H9 (cell line): ENCODE measurements at regions not wholly inside any gene's neighbourhood (a gene's known extent, or its start where the extent isn't known, plus 50 kb on each side); places are given as distances from the start of the nearest gene placed in this dataset.

ENCODE experiments used
- DNase-seq: peaks from one replicate; pipeline ENCODE4 v3.0.0-alpha.2; 2017
- H2AFZ ChIP-seq: one replicate; pipeline ENCODE4 v1.6.1; 2013; ENCODE audit warnings: mild to moderate bottlenecking, low read length, control low read depth, moderate library complexity
- H2AK5ac ChIP-seq: 2 replicates; pipeline ENCODE4 v1.6.1; 2013; ENCODE audit warnings: low read length, control low read depth, mixed read lengths; ENCODE audit not compliant: insufficient read length
- H2BK120ac ChIP-seq: one replicate; pipeline ENCODE4 v1.6.1; 2013; ENCODE audit warnings: low read depth, mild to moderate bottlenecking, low read length, control low read depth, inconsistent platforms; ENCODE audit not compliant: poor library complexity, severe bottlenecking
- H2BK12ac ChIP-seq: 2 replicates; pipeline ENCODE4 v1.6.1; 2013; ENCODE audit warnings: low read length, control low read depth, mixed read lengths, low read depth; ENCODE audit not compliant: insufficient read length
- H2BK15ac ChIP-seq: 2 replicates; pipeline ENCODE4 v1.6.1; 2013; ENCODE audit warnings: low read depth, low read length, control low read depth
- H2BK20ac ChIP-seq: one replicate; pipeline ENCODE4 v1.6.1; 2013; ENCODE audit warnings: low read depth, mild to moderate bottlenecking, low read length, control low read depth, inconsistent platforms; ENCODE audit not compliant: poor library complexity, severe bottlenecking
- H2BK5ac ChIP-seq: 2 replicates; pipeline ENCODE4 v1.6.1; 2013; ENCODE audit warnings: low read length, control low read depth, mixed read lengths; ENCODE audit not compliant: insufficient read length
- H3K14ac ChIP-seq: 2 replicates; pipeline ENCODE4 v1.6.1; 2013; ENCODE audit warnings: low read length, control low read depth; ENCODE audit not compliant: insufficient read depth
- H3K18ac ChIP-seq: 2 replicates; pipeline ENCODE4 v1.6.1; 2013; ENCODE audit warnings: low read depth, mild to moderate bottlenecking, mixed read lengths, low read length, control low read depth; ENCODE audit not compliant: insufficient read length
- H3K23ac ChIP-seq: 2 replicates; pipeline ENCODE4 v1.6.1; 2013; ENCODE audit warnings: low read length, control low read depth, mixed read lengths, low read depth; ENCODE audit not compliant: insufficient read length
- H3K23me2 ChIP-seq: 2 replicates; pipeline ENCODE4 v1.6.1; 2013; ENCODE audit warnings: low read depth, mild to moderate bottlenecking, mixed read lengths, low read length, control low read depth; ENCODE audit not compliant: insufficient read length, poor library complexity, severe bottlenecking
- H3K27ac ChIP-seq: 2 replicates; pipeline ENCODE4 v1.5.1; 2013; ENCODE audit warnings: low read length, control low read depth, mixed read lengths, low read depth; ENCODE audit not compliant: insufficient read length
- H3K27me3 ChIP-seq: 2 replicates; pipeline ENCODE4 v1.6.1; 2013; ENCODE audit warnings: low read length, control low read depth, inconsistent platforms; ENCODE audit not compliant: insufficient read depth
- H3K4ac ChIP-seq: 2 replicates; pipeline ENCODE4 v1.6.1; 2013; ENCODE audit warnings: low read depth, mild to moderate bottlenecking, control low read depth, inconsistent platforms, low read length, moderate library complexity
- H3K4me1 ChIP-seq: 2 replicates; pipeline ENCODE4 v1.6.1; 2013; ENCODE audit warnings: low read length, control low read depth, inconsistent platforms; ENCODE audit not compliant: insufficient read depth
- H3K4me2 ChIP-seq: 2 replicates; pipeline ENCODE4 v1.6.1; 2013; ENCODE audit warnings: low read length, control low read depth, mixed read lengths; ENCODE audit not compliant: insufficient read length, insufficient read depth
- H3K56ac ChIP-seq: 2 replicates; pipeline ENCODE4 v1.6.1; 2013; ENCODE audit warnings: low read depth, mild to moderate bottlenecking, mixed read lengths, low read length, control low read depth; ENCODE audit not compliant: insufficient read length
- H3K79me1 ChIP-seq: 2 replicates; pipeline ENCODE4 v1.6.1; 2013; ENCODE audit warnings: low read depth, mild to moderate bottlenecking, moderate library complexity, low read length, control low read depth, inconsistent platforms; ENCODE audit not compliant: insufficient read depth, poor library complexity, severe bottlenecking
- H3K79me2 ChIP-seq: 2 replicates; pipeline ENCODE4 v1.6.1; 2013; ENCODE audit warnings: low read length, control low read depth, inconsistent platforms; ENCODE audit not compliant: insufficient read depth
- H3K9ac ChIP-seq: 2 replicates; pipeline ENCODE4 v1.6.1; 2013; ENCODE audit warnings: low read length, control low read depth, mixed read lengths; ENCODE audit not compliant: insufficient read length; ENCODE audit errors: extremely low read depth
- H3K9me3 ChIP-seq: one replicate; pipeline ENCODE4 v1.6.1; 2013; ENCODE audit warnings: low read depth, low read length, inconsistent platforms; ENCODE audit not compliant: control insufficient read depth
- H3T11ph ChIP-seq: one replicate; pipeline ENCODE4 v1.6.1; 2013; ENCODE audit warnings: mild to moderate bottlenecking, low read length, control low read depth, inconsistent platforms
- H4K20me1 ChIP-seq: one replicate; pipeline ENCODE4 v1.6.1; 2013; ENCODE audit not compliant: control insufficient read depth, insufficient read length, insufficient read depth
- H4K5ac ChIP-seq: 2 replicates; pipeline ENCODE4 v1.6.1; 2013; ENCODE audit warnings: low read depth, mild to moderate bottlenecking, mixed read lengths, low read length, control low read depth; ENCODE audit not compliant: insufficient read length
- H4K8ac ChIP-seq: replicated peaks from 2 replicates; pipeline ENCODE4 v1.6.1; 2013; ENCODE audit warnings: low read length, control low read depth, mixed read lengths, low read depth; ENCODE audit not compliant: insufficient read length
- H4K91ac ChIP-seq: 2 replicates; pipeline ENCODE4 v1.6.1; 2013; ENCODE audit warnings: low read depth, mild to moderate bottlenecking, moderate library complexity, mixed read lengths, low read length, control low read depth; ENCODE audit not compliant: insufficient read length
- H3K27ac Mint-ChIP-seq, 3 experiments: 2 replicates in 2 of 3; 3 replicates in 1 of 3; pipeline ENCODE4 v1.8.0; 2020 to 2021; ENCODE audit warnings: mixed read lengths in 3 of 3, mild to moderate bottlenecking in 1 of 3, moderate library complexity in 1 of 3
- H3K27me3 Mint-ChIP-seq: 2 replicates; pipeline ENCODE4 v1.8.0; 2021; ENCODE audit warnings: low read depth, mild to moderate bottlenecking, moderate library complexity, mixed read lengths
- H3K36me3 Mint-ChIP-seq, 3 experiments: 2 replicates in 2 of 3; 3 replicates in 1 of 3; pipeline ENCODE4 v1.8.0; 2020 to 2021; ENCODE audit warnings: low read depth in 3 of 3, mixed read lengths in 3 of 3; ENCODE audit not compliant: insufficient read depth in 1 of 3
- H3K4me1 Mint-ChIP-seq, 2 experiments: 2 replicates each; pipeline ENCODE4 v1.8.0; 2020; ENCODE audit warnings: mixed read lengths in 2 of 2
- H3K4me3 Mint-ChIP-seq, 2 experiments: 2 replicates in 1 of 2; 3 replicates in 1 of 2; pipeline ENCODE4 v1.8.0; 2020 to 2021; ENCODE audit warnings: mild to moderate bottlenecking in 2 of 2, mixed read lengths in 2 of 2, moderate library complexity in 1 of 2
- H3K9me3 Mint-ChIP-seq, 2 experiments: 2 replicates in 1 of 2; 3 replicates in 1 of 2; pipeline ENCODE4 v1.8.0; 2020; ENCODE audit warnings: mild to moderate bottlenecking in 2 of 2, mixed read lengths in 2 of 2, moderate library complexity in 1 of 2
- WGBS: extraction: QIAGEN DNeasy Blood & Tissue Kit; methylation state at CpG from one replicate; pipeline ENCODE4 v1.1.7; 2013; ENCODE audit warnings: missing lambda C conversion rate, low lambda C conversion rate, mixed read lengths; ENCODE audit not compliant: insufficient read length; ENCODE audit errors: extremely low coverage; 5-methylcytosine and 5-hydroxymethylcytosine counted together
- TF ChIP-seq, protein P1 (sequence below): fragments of 200-600 bp; sonication (generic); conservative IDR thresholded peaks from 3 replicates; pipeline ENCODE4 v1.8.0; 2021; ENCODE audit warnings: antibody characterized with exemption, mild to moderate bottlenecking

DNA sequence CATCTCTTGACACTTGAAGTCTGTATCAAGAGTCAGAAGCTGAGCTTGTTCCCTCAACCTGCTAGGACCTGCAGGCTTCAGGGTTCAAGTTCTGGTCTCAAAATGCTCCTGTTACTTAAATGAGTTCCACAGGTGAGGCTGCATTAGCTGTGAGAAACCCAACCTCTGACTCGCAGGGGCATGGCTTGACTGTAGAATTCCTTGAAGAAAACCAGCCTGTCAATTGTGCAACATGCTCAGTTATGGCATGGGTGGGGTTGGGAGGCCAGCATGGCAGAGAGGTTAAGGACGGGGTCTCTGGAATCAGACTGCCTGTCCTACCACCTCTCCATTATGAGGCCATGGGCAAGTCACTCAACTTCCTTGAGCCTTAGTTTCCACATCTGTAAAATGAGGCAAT lies 235.8 kb downstream of the EN1 start:
- Mint-ChIP-seq H3K9me3 (peaks cover 0 to 5% of the 10 kb centered on the region in 2 experiments; a peak in 3 of 5 replicates), H3K4me1 (peaks cover 16 to 36% of the 10 kb centered on the region in 2 experiments), H3K27me3 (no peaks in the 10 kb centered on the region), H3K27ac (0 out of 7 replicates have a peak overlapping the region, but pooled peaks of 1 of the 3 experiments have one; percentile 16), H3K36me3 (no peaks in the 10 kb centered on the region), H3K4me3 (no peak overlapping the region)
- H2BK12ac ChIP-seq = no peak overlapping the region
- H4K20me1 ChIP-seq = no peaks in the 10 kb centered on the region
- no peak overlapping the region for H3K4ac ChIP-seq
- no peak overlapping the region for H2AFZ ChIP-seq
- no peak overlapping the region for H3T11ph ChIP-seq
- no peaks in the 10 kb centered on the region for H3K27me3 ChIP-seq
- DNase-seq = no peak
- no peak overlapping the region for H2AK5ac ChIP-seq
- H3K14ac ChIP-seq = no peak overlapping the region
- H4K8ac ChIP-seq = no peak overlapping the region
- H3K9me3 ChIP-seq = no peaks in the 10 kb centered on the region
- no peak overlapping the region for H2BK5ac ChIP-seq
- H4K91ac ChIP-seq = no peak overlapping the region
- no CpG with 5 or more reads among the region's 2 CpGs for WGBS
- no peak overlapping the region for H2BK120ac ChIP-seq
- H3K79me2 ChIP-seq = no peaks in the 10 kb centered on the region
- H3K56ac ChIP-seq = no peak overlapping the region
- no peak overlapping the region for H2BK20ac ChIP-seq
- H3K79me1 ChIP-seq = no peaks in the 10 kb centered on the region
- no peak overlapping the region for H2BK15ac ChIP-seq
- H3K4me2 ChIP-seq = no peak overlapping the region
- no peak overlapping the region for H3K18ac ChIP-seq
- no peak overlapping the region for H4K5ac ChIP-seq
- H3K4me1 ChIP-seq = no peaks in the 10 kb centered on the region
- no peak overlapping the region for H3K23ac ChIP-seq
- H3K9ac ChIP-seq = no peak overlapping the region
- H3K23me2 ChIP-seq = no peaks in the 10 kb centered on the region
- TF ChIP-seq, protein P1, sequence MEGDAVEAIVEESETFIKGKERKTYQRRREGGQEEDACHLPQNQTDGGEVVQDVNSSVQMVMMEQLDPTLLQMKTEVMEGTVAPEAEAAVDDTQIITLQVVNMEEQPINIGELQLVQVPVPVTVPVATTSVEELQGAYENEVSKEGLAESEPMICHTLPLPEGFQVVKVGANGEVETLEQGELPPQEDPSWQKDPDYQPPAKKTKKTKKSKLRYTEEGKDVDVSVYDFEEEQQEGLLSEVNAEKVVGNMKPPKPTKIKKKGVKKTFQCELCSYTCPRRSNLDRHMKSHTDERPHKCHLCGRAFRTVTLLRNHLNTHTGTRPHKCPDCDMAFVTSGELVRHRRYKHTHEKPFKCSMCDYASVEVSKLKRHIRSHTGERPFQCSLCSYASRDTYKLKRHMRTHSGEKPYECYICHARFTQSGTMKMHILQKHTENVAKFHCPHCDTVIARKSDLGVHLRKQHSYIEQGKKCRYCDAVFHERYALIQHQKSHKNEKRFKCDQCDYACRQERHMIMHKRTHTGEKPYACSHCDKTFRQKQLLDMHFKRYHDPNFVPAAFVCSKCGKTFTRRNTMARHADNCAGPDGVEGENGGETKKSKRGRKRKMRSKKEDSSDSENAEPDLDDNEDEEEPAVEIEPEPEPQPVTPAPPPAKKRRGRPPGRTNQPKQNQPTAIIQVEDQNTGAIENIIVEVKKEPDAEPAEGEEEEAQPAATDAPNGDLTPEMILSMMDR = no peak
- H3K27ac ChIP-seq = no peak overlapping the region
